Endothelial cell of umbilical vein (primary cell): ENCODE measurements at regions not wholly inside any gene's neighbourhood (a gene's known extent, or its start where the extent isn't known, plus 50 kb on each side); places are given as distances from the start of the nearest gene placed in this dataset.

ENCODE experiments used
- EZH2 ChIP-seq: IDR thresholded peaks from 2 replicates; pipeline ENCODE4 v1.6.1; 2012; ENCODE audit warnings: borderline replicate concordance, low read depth, mild to moderate bottlenecking, moderate library complexity, low read length, inconsistent platforms; ENCODE audit not compliant: severe bottlenecking
- MYC ChIP-seq: IDR thresholded peaks from one replicate; pipeline ENCODE4 v1.6.1; 2011; ENCODE audit warnings: mild to moderate bottlenecking, low read depth, low read length
- POLR2A ChIP-seq: IDR thresholded peaks from 2 replicates; pipeline ENCODE4 v1.6.1; 2012; ENCODE audit warnings: low read depth, mild to moderate bottlenecking, control low read depth, low read length
- TF ChIP-seq, protein P1 (sequence below), 2 donors: IDR thresholded peaks; 1 replicate in 1 of 2; 2 replicates in 1 of 2; pipeline ENCODE4 v1.5.1; 2011; ENCODE audit warnings: low read length in 2 of 2, mild to moderate bottlenecking in 2 of 2, moderate library complexity in 2 of 2, control low read depth in 1 of 2, inconsistent platforms in 1 of 2, low read depth in 1 of 2; ENCODE audit not compliant: insufficient read depth in 1 of 2; ENCODE audit errors: extremely low read depth in 1 of 2

DNA sequence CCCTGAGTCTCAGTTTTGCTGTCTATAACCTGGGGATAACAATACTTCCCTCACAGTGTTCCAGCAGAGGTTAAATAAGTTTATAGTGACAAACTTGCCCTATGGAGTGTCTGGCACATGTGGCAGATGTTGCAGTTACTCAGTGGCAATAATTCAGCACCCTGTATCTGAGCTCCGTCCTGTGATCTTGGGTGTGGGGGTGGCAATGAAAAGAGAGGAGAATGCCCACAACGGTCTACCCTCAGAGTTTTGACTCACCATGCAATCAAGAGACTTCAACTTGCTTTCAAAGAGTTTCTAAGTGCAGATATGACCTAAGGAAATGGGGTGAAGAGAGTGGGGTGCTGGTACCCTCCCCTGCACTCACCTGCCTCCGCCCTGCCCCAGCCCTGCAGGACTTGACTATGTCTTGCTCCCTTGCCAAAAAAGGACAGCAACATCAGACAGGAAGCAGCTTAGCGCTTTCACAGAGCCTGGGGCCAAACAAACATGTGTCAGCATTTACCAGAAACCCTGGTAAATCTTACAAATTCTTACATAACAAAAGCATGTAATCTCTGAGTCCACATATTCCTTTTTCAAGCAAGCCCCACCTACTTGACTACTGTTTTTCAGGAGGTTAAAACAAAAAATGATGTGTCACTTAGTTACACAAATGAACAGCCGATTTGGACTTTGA, 185.1 kb upstream of the CAMK1G start:
- TF ChIP-seq, protein P1, sequence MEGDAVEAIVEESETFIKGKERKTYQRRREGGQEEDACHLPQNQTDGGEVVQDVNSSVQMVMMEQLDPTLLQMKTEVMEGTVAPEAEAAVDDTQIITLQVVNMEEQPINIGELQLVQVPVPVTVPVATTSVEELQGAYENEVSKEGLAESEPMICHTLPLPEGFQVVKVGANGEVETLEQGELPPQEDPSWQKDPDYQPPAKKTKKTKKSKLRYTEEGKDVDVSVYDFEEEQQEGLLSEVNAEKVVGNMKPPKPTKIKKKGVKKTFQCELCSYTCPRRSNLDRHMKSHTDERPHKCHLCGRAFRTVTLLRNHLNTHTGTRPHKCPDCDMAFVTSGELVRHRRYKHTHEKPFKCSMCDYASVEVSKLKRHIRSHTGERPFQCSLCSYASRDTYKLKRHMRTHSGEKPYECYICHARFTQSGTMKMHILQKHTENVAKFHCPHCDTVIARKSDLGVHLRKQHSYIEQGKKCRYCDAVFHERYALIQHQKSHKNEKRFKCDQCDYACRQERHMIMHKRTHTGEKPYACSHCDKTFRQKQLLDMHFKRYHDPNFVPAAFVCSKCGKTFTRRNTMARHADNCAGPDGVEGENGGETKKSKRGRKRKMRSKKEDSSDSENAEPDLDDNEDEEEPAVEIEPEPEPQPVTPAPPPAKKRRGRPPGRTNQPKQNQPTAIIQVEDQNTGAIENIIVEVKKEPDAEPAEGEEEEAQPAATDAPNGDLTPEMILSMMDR (IDR thresholded peaks at IDR 0.05; ENCODE audit: extremely low read depth in 1 of 2, insufficient read depth in 1 of 2, low read depth in 1 of 2, low read length in 2 of 2), result no peak
- TF ChIP-seq POLR2A (no peak), MYC (no peak), EZH2 (no peak)
